Right forelimb (tissue), 1 donor: ENCODE measurements at regions not wholly inside any gene's neighbourhood (a gene's known extent, or its start where the extent isn't known, plus 50 kb on each side); places are given as distances from the start of the nearest gene placed in this dataset.

Experiments
- DNase-seq: peaks from one replicate; pipeline ENCODE4 v3.0.0-alpha.2; 2018

GRCh38 chr19:29432677-29433076, 93.1 kb upstream of the VSTM2B start:
- DNase-seq, result no peak

- DNase-seq, result no peak
These were observed 89.1 kb upstream of the VSTM2B start for GRCh38 chr19:29436591-29437103.

DNA sequence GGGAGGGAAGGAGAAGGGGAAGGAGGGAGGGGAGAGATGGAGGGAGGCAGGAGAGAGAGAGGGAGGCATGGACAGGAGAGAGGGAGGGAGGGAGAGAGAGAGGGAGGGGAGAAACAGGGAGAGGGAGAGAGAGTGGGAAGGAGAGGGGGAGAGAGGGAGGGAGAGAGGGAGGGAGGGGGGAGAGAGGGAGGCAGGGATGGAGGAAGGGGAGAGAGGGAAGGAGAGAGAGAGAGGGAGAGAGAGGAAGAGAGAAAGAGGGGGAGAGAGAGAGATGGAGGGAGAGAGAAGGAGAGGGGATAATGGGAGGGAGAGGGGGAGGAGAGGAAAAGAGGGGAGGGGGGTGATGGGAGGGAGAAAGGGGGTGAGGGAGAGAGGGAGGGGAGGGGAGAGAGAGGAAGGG, 86.8 kb upstream of the VSTM2B start:
- DNase-seq, result no peak

GRCh38 chr19:29439688-29440550, 85.9 kb upstream of the VSTM2B start:
- no peak for DNase-seq

- DNase-seq, result no peak
These were observed 83.7 kb upstream of the VSTM2B start for GRCh38 chr19:29442094-29442493.

- no peak for DNase-seq
These were observed 82.9 kb upstream of the VSTM2B start for GRCh38 chr19:29442910-29443309.

DNA sequence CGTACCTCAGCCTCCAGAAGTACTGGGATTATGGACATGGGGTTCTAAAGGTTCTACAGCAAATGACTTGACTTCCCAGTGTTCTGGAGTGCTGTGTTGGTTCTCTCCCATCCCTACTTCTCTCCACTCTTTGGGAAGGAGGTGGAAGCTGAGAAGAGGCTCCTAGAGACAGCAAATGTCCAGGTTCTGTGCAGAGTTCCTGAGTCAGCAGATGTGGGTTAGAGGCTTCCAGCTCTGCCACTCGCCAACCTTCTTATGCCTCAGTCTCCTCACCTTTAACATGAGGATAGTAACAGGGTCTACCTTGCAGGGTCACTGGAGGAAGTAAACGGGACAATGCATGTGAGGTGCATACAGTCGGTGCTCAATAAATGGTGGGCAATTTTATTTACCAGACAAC, 80.5 kb upstream of the VSTM2B start:
- no peak for DNase-seq

- no peak for DNase-seq
These were observed 79.4 kb upstream of the VSTM2B start for GRCh38 chr19:29446361-29446760.

DNA sequence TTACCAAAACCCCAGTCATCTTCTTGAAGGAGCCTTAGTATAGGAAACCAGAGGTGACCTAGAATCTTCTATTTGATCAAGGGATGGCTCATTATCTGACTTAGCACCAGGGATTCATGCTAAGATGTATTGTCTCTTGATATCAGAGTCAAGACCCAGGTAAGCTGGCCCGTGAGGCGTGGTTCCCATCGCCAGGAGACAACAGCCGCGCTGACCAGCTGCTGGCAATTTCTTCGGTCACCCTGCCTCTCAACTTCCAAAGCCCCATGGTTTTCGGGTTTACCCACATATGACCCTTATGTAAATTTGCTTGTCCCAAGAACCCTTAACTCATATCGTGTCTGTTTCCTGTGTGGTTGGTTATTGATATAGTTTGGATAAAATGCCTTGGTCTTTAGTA, 77.7 kb upstream of the VSTM2B start:
- DNase-seq, result no peak

DNA sequence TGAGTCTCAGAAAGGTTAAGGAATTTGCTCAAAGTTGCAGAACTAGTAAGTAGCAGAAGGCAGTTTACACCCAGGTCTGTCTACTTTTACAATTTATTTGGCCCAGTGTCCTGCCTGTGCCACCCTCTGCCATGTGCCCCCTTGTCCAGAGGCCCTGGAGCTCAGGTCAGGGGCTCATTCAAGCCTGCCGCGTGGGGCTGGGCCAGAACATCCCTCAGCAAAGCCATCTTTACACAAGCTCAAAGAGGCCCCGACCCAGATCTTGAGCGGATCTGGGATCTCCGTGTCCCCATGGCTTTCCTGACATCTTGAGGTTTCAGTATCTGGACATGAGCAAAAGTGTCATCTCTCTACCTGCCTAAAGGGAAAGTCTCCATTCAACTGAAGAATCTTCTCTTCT, 76.4 kb upstream of the VSTM2B start:
- no peak for DNase-seq

GRCh38 chr19:29450306-29450705, 75.5 kb upstream of the VSTM2B start:
- no peak for DNase-seq

GRCh38 chr19:29450812-29451211, 75.0 kb upstream of the VSTM2B start:
- no peak for DNase-seq

- no peak for DNase-seq
These were observed 71.7 kb upstream of the VSTM2B start for GRCh38 chr19:29454109-29454508.

- no peak for DNase-seq
These were observed 68.4 kb upstream of the VSTM2B start for GRCh38 chr19:29457413-29457812.

GRCh38 chr19:29467824-29468401, 57.9 kb upstream of the VSTM2B start:
- no peak for DNase-seq

GRCh38 chr19:29475469-29475868, 50.3 kb upstream of the VSTM2B start:
- no peak for DNase-seq
